HL-60 (cell line): ENCODE measurements at regions not wholly inside any gene's neighbourhood (a gene's known extent, or its start where the extent isn't known, plus 50 kb on each side); places are given as distances from the start of the nearest gene placed in this dataset.

Experiments
- DNase-seq, 2 experiments: peaks; one replicate each; pipeline ENCODE4 v3.0.0-alpha.2; 2010 to 2020; ENCODE audit warnings: low read depth in 1 of 2, low spot score in 1 of 2
- H3K27ac ChIP-seq: fragments of 250-450 bp; sonication (Bioruptor Pico); replicated peaks from 2 replicates; pipeline ENCODE4 v1.5.1; 2020; ENCODE audit warnings: mild to moderate bottlenecking, moderate library complexity
- H3K27me3 ChIP-seq: fragments of 250-450 bp; sonication (Bioruptor Pico); 2 replicates; pipeline ENCODE4 v1.5.1; 2021; ENCODE audit warnings: mild to moderate bottlenecking, moderate library complexity; ENCODE audit not compliant: insufficient read depth, poor library complexity, severe bottlenecking
- H3K4me3 ChIP-seq: replicated peaks from 2 replicates; pipeline ENCODE4 v1.5.1; 2011; ENCODE audit warnings: mild to moderate bottlenecking, control low read depth, low read length; ENCODE audit not compliant: insufficient read depth
- GABPA ChIP-seq: IDR thresholded peaks from 2 replicates; pipeline ENCODE4 v1.6.1; 2012; ENCODE audit warnings: low read depth
- POLR2AphosphoS5 ChIP-seq: IDR thresholded peaks from 2 replicates; pipeline ENCODE4 v1.6.1; 2012; ENCODE audit warnings: low read depth
- SPI1 ChIP-seq: IDR thresholded peaks from 2 replicates; pipeline ENCODE4 v1.6.1; 2012; ENCODE audit warnings: low read depth, mild to moderate bottlenecking, borderline replicate concordance
- TF ChIP-seq, protein P1 (sequence below): IDR thresholded peaks from one replicate; pipeline ENCODE4 v1.5.1; 2011; ENCODE audit warnings: low read length, control low read depth, inconsistent platforms; ENCODE audit not compliant: insufficient read depth
- TF ChIP-seq, protein P2 (sequence below): IDR thresholded peaks from 2 replicates; pipeline ENCODE4 v1.6.1; 2012; ENCODE audit warnings: low read depth; ENCODE audit not compliant: insufficient replicate concordance

DNA sequence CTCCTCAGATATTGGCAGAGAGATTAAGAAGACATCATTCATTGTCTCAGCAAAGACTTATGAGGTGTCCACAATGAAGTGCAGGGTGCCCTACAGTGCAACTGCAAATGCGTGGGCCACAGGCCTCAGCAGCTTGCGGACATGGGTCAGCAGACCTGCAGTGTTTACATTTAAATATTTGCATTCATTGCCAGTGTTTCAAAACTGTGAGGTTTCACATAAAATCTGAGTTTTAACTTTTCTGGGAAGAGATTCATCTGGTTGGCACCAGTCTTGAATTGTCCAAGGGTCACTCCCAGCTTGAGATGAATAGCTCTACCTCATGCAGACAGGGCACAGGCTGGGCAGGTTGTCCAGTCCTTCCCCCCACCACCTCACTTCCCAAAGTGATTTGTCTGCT lies 286.8 kb upstream of the DUSP10 start:
- DNase-seq: no peak
- TF ChIP-seq, protein P1, sequence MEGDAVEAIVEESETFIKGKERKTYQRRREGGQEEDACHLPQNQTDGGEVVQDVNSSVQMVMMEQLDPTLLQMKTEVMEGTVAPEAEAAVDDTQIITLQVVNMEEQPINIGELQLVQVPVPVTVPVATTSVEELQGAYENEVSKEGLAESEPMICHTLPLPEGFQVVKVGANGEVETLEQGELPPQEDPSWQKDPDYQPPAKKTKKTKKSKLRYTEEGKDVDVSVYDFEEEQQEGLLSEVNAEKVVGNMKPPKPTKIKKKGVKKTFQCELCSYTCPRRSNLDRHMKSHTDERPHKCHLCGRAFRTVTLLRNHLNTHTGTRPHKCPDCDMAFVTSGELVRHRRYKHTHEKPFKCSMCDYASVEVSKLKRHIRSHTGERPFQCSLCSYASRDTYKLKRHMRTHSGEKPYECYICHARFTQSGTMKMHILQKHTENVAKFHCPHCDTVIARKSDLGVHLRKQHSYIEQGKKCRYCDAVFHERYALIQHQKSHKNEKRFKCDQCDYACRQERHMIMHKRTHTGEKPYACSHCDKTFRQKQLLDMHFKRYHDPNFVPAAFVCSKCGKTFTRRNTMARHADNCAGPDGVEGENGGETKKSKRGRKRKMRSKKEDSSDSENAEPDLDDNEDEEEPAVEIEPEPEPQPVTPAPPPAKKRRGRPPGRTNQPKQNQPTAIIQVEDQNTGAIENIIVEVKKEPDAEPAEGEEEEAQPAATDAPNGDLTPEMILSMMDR: no peak
- TF ChIP-seq GABPA (no peak), SPI1 (no peak), POLR2AphosphoS5 (no peak)
- TF ChIP-seq, protein P2, sequence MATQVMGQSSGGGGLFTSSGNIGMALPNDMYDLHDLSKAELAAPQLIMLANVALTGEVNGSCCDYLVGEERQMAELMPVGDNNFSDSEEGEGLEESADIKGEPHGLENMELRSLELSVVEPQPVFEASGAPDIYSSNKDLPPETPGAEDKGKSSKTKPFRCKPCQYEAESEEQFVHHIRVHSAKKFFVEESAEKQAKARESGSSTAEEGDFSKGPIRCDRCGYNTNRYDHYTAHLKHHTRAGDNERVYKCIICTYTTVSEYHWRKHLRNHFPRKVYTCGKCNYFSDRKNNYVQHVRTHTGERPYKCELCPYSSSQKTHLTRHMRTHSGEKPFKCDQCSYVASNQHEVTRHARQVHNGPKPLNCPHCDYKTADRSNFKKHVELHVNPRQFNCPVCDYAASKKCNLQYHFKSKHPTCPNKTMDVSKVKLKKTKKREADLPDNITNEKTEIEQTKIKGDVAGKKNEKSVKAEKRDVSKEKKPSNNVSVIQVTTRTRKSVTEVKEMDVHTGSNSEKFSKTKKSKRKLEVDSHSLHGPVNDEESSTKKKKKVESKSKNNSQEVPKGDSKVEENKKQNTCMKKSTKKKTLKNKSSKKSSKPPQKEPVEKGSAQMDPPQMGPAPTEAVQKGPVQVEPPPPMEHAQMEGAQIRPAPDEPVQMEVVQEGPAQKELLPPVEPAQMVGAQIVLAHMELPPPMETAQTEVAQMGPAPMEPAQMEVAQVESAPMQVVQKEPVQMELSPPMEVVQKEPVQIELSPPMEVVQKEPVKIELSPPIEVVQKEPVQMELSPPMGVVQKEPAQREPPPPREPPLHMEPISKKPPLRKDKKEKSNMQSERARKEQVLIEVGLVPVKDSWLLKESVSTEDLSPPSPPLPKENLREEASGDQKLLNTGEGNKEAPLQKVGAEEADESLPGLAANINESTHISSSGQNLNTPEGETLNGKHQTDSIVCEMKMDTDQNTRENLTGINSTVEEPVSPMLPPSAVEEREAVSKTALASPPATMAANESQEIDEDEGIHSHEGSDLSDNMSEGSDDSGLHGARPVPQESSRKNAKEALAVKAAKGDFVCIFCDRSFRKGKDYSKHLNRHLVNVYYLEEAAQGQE: no peak
- H3K27ac ChIP-seq: no peak overlapping the region
- no peaks in the 10 kb centered on the region for H3K27me3 ChIP-seq
- no peak overlapping the region for H3K4me3 ChIP-seq

DNA sequence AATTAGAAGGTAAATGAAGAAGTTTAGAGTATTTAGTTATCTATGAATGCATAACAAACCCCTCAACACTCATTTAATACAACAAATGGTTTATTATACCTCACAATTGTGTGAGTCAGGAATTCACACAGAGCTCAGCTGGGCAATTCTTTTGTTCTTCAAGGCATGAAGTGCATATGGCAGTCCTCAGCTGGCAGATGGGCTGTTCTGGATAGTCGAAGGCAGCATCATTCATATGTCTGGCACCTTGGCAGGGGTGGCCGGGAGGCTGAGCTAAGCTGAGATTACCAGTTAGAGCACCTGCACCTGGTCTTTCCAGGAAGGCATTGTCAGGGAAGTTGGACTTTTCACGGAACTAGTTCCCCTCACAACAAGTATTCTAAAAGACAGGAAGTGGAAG lies 286.2 kb upstream of the DUSP10 start:
- H3K4me3 ChIP-seq: no peak overlapping the region
- H3K27ac ChIP-seq: no peak overlapping the region
- DNase-seq: no peak
- no peaks in the 10 kb centered on the region for H3K27me3 ChIP-seq
- TF ChIP-seq SPI1 (no peak), GABPA (no peak), POLR2AphosphoS5 (no peak)
- TF ChIP-seq, protein P1: no peak
- TF ChIP-seq, protein P2: no peak

DNA sequence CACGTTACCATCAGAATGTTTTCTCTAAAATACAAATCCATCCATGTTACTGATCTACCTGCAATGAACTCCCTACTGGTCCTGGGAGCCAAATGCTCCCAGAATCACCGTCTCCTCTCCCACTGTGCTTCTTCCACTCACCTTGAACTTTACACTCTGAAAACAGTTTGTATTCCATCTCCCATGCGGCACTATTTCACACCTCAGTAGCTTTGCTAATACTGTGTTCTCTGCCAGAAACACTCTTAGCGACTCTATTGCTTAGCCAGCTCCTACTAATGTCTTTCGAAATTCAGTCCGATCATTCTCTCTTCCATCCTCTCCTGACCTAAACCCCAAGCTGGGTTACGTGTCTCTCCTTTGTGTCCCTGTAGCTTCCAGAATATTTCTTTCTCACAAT lies 284.4 kb upstream of the DUSP10 start:
- DNase-seq: no peak
- no peak overlapping the region for H3K4me3 ChIP-seq
- no peak for TF ChIP-seq SPI1
- TF ChIP-seq, protein P1: no peak
- no peak for TF ChIP-seq POLR2AphosphoS5
- TF ChIP-seq GABPA: no peak
- TF ChIP-seq, protein P2: no peak

More for the DNA sequence above, 284.4 kb upstream of the DUSP10 start:
- no peaks in the 10 kb centered on the region for H3K27me3 ChIP-seq
- H3K27ac ChIP-seq: no peak overlapping the region
